GM23338 (cell line): ENCODE measurements at regions not wholly inside any gene's neighbourhood (a gene's known extent, or its start where the extent isn't known, plus 50 kb on each side); places are given as distances from the start of the nearest gene placed in this dataset.

Experiments used
- CTCF ChIP-seq, 2 experiments: fragments of 200-600 bp in 1 of 2; sonication (generic) in 1 of 2; conservative IDR thresholded peaks; 2 replicates each; pipeline versions ENCODE4 v1.5.1 to v1.6.1; 2016 to 2017; ENCODE audit warnings: antibody characterized with exemption in 2 of 2, low read depth in 2 of 2, mild to moderate bottlenecking in 2 of 2, moderate library complexity in 1 of 2
- EZH2 ChIP-seq: fragments of 200-600 bp; sonication (generic); IDR thresholded peaks from one replicate; pipeline ENCODE4 v1.8.0; 2017; ENCODE audit warnings: antibody characterized with exemption, mild to moderate bottlenecking, low read depth; ENCODE audit not compliant: unreplicated experiment
- EZH2phosphoT487 ChIP-seq: fragments of 200-600 bp; sonication (generic); IDR thresholded peaks from one replicate; pipeline ENCODE4 v1.8.1; 2018; ENCODE audit warnings: antibody characterized with exemption; ENCODE audit not compliant: unreplicated experiment
- POLR2AphosphoS5 ChIP-seq: IDR thresholded peaks from 2 replicates; pipeline ENCODE4 v1.6.1; 2016; ENCODE audit warnings: antibody characterized with exemption, low read depth
- REST ChIP-seq: IDR thresholded peaks from one replicate; pipeline ENCODE4 v1.6.1; 2018; ENCODE audit warnings: antibody characterized with exemption; ENCODE audit not compliant: unreplicated experiment

GRCh38 chr4:110680265-110680664 is 57.4 kb upstream of the PITX2 start:
- TF ChIP-seq CTCF (conservative IDR thresholded peaks at IDR 0.05; ENCODE audit: low read depth in 2 of 2) (no peak), POLR2AphosphoS5 (no peak), EZH2phosphoT487 (no peak), EZH2 (no peak), REST (no peak)
